Thoracic aorta (tissue), 2 donors: ENCODE measurements at regions not wholly inside any gene's neighbourhood (a gene's known extent, or its start where the extent isn't known, plus 50 kb on each side); places are given as distances from the start of the nearest gene placed in this dataset.

Experiments used
- ATAC-seq: fragments of 150-250 bp; one replicate; pipeline ENCODE4 v1.8.0; 2017; ENCODE audit warnings: low read depth; ENCODE audit not compliant: insufficient number of reproducible peaks, low FRiP score
- DNase-seq: peaks from one replicate; pipeline ENCODE4 v3.0.0-alpha.2; 2020; ENCODE audit warnings: low spot score
- H3K27ac ChIP-seq, 2 donors: fragments of 200-600 bp; sonication (generic); 1 replicate in 1 of 2; 2 replicates in 1 of 2; pipeline ENCODE4 v1.5.1; 2016; ENCODE audit warnings: mild to moderate bottlenecking in 2 of 2, moderate library complexity in 2 of 2
- H3K27me3 ChIP-seq: fragments of 200-600 bp; sonication (generic); replicated peaks from 2 replicates; pipeline ENCODE4 v1.6.0; 2016; ENCODE audit warnings: mild to moderate bottlenecking; ENCODE audit not compliant: insufficient read depth
- H3K36me3 ChIP-seq: fragments of 200-600 bp; sonication (generic); one replicate; pipeline ENCODE4 v1.5.1; 2016
- H3K4me1 ChIP-seq, 2 donors: fragments of 200-600 bp; sonication (generic); 1 replicate in 1 of 2; 2 replicates in 1 of 2; pipeline versions ENCODE4 v1.5.1 to v1.6.0; 2016; ENCODE audit warnings: low read depth in 2 of 2, mild to moderate bottlenecking in 1 of 2; ENCODE audit not compliant: control insufficient read depth in 1 of 2
- H3K4me3 ChIP-seq: fragments of 200-600 bp; sonication (generic); 2 replicates; pipeline ENCODE4 v1.5.1; 2016; ENCODE audit warnings: mild to moderate bottlenecking
- H3K9me3 ChIP-seq: fragments of 200-600 bp; sonication (generic); 2 replicates; pipeline ENCODE4 v1.5.1; 2016
- CTCF ChIP-seq: fragments of 200-600 bp; sonication (generic); IDR thresholded peaks from one replicate; pipeline ENCODE4 v1.5.1; 2019; ENCODE audit warnings: antibody characterized with exemption

DNA sequence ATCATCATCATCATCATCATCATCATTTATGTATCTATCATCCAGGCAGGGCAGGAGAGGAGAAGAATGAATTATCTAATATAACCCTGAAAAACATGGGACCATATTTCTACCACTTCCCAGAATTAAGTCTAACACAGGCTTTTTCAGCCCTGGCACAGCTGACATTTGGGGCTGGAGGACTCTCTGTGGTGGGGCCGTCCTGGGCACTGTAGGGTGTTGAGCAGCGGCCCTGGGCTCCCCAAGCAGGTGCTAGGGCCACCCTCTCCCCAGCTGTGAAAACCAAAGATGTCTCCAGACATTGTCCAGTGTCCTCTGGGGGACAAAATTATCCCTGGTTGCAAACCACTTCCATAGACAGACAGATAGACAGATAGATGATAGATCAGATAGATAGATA lies 288.4 kb downstream of the CRLF2 start:
- H3K4me1 ChIP-seq: no peaks in the 10 kb centered on the region

GRCh38 chrX:920234-920799 lies 289.7 kb downstream of the SHOX start:
- no peaks in the 10 kb centered on the region for H3K27me3 ChIP-seq
- H3K4me3 ChIP-seq: no peak overlapping the region
- TF ChIP-seq CTCF: no peak
- no peaks in the 10 kb centered on the region for H3K4me1 ChIP-seq
- no peaks in the 10 kb centered on the region for H3K36me3 ChIP-seq
- no peak for ATAC-seq
- H3K9me3 ChIP-seq: no peaks in the 10 kb centered on the region
- no peak overlapping the region for H3K27ac ChIP-seq
- no peak for DNase-seq

More for the DNA sequence above, 288.4 kb downstream of the CRLF2 start:
- Histone ChIP-seq H3K27me3 (no peaks in the 10 kb centered on the region), H3K36me3 (no peaks in the 10 kb centered on the region), H3K27ac (no peak overlapping the region), H3K4me3 (no peak overlapping the region), H3K9me3 (no peaks in the 10 kb centered on the region)
- ATAC-seq (no peak), DNase-seq (no peak)
- TF ChIP-seq CTCF: no peak

DNA sequence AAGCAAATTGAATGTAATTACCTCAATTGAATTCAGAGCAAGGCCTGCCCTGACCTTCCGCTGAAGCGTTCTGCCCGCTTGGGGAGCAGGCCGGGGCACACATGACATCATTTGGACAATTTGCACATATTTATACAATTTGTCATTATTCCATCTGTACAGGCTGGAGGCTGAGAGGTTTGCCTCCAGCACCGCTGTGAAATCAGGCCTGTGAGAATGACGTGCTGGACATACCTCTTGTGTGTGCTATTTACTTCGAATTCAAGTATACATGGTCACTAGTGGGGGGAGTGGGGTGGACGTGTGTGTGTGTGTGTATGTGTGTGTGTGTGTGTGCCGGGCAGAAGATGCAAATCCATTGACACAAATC lies 285.6 kb downstream of the SHOX start:
- Histone ChIP-seq H3K4me1 (no peaks in the 10 kb centered on the region), H3K36me3 (no peaks in the 10 kb centered on the region), H3K9me3 (no peaks in the 10 kb centered on the region), H3K27ac (no peak overlapping the region), H3K27me3 (no peaks in the 10 kb centered on the region), H3K4me3 (no peak overlapping the region)
- DNase-seq: no peak
- TF ChIP-seq CTCF: no peak
- ATAC-seq: no peak

DNA sequence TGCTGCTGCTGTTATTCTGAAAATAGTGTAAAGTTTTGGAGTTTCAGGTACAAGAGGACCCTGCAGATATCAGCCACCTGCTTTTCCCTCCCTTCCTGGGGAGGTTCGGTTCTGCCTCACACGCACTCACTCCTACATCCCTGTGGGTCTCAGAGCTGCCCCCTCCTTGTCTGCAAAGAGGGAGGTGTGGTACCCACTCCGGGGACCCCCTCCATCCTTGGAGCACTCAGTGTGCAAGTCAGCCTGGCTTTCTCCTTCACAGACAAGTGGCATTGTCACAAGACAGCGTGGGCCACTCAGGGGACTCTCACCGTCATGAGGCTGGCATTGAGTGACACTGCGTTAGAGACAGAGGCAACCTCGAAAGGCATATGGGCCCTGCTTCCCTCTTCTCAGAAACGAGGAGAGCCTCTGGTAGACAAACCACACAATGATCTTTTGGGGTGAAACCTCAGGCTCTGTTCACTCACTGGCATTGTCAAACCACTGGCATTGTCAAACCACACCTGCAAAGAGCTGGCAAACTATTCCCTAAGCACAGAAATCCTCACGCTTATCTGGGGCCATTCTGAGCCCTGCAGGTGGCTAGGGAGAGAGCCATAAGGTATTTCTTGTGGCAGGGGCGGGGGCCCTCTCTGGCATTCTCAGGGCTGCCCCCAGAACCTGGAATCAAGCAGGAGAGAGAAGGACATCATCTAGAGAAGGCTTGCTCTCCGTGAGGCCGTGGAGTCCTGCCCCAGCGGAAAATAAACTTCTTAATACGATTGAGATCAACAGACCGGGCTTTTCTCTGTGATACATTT lies 285.0 kb downstream of the SHOX start:
- ATAC-seq: no peak
- H3K27me3 ChIP-seq: no peaks in the 10 kb centered on the region
- H3K9me3 ChIP-seq: no peaks in the 10 kb centered on the region
- no peaks in the 10 kb centered on the region for H3K4me1 ChIP-seq
- H3K27ac ChIP-seq: no peak overlapping the region
- no peaks in the 10 kb centered on the region for H3K36me3 ChIP-seq
- no peak for TF ChIP-seq CTCF
- H3K4me3 ChIP-seq: no peak overlapping the region
- no peak for DNase-seq

DNA sequence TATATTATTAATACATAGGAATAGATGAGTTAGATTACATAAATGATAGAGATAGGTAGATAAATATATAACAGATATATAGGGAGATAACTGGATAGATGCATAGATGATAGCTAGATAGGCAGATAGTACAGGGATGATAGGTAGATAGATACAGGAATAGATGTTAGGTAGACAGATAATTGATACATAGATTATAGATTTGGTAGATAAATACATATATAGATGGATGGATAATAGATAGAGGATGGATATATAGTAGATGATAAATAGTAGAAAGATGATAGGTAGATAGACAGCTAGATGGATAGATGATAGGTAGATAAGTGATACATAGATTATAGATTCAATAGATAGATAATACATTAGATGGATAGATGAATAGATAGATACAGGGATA lies 283.6 kb downstream of the SHOX start:
- no peaks in the 10 kb centered on the region for H3K9me3 ChIP-seq
- H3K27ac ChIP-seq: no peak overlapping the region
- TF ChIP-seq CTCF: no peak
- ATAC-seq (no peak), DNase-seq (no peak)
- H3K27me3 ChIP-seq: no peaks in the 10 kb centered on the region
- no peaks in the 10 kb centered on the region for H3K36me3 ChIP-seq
- no peaks in the 10 kb centered on the region for H3K4me1 ChIP-seq
- H3K4me3 ChIP-seq: no peak overlapping the region
